ENCODE measurements at regions not wholly inside any gene's neighbourhood (a gene's known extent, or its start where the extent isn't known, plus 50 kb on each side); places are given as distances from the start of the nearest gene placed in this dataset.
"Not testable (repeated sequence)": the region's sequence is repeated elsewhere in the genome, so short reads cannot be mapped to it uniquely, and the experiment has no call there.

DNA sequence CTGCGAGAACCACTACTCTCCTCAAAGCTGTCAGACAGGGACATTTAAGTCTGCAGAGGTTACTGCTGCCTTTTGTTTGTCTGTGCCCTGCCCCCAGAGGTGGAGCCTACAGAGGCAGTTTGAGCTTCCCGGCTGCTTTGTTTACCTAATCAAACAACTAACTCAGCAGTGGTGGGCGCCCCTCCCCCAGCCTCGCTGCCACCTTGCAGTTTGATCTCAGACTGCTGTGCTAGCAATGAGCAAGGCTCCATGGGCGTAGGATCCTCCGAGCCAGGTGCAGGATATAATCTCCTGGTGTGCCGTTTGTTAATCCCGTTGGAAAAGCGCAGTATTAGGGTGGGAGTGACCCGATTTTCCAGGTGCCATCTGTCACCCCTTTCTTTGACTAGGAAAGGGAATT, 147.7 kb upstream of the MRPS22 start:
- not testable (repeated sequence) for H3K79me1 ChIP-seq (ENCODE audit: insufficient read depth, low read depth, low read length, poor library complexity, severe bottlenecking); H3K4me3 Mint-ChIP-seq; H3K79me2 ChIP-seq (ENCODE audit: insufficient read depth, low read length); H2BK5ac ChIP-seq (ENCODE audit: insufficient read length, low read length); H2BK12ac ChIP-seq (ENCODE audit: insufficient read length, low read depth, low read length); H3K4ac ChIP-seq (ENCODE audit: low read depth, low read length); H4K91ac ChIP-seq (ENCODE audit: insufficient read length, low read depth, low read length); H3K18ac ChIP-seq (ENCODE audit: insufficient read length, low read depth, low read length); H3T11ph ChIP-seq (ENCODE audit: low read length); H2BK15ac ChIP-seq (ENCODE audit: low read depth, low read length); H3K9ac ChIP-seq (ENCODE audit: extremely low read depth, insufficient read length, low read length); H3K23ac ChIP-seq (ENCODE audit: insufficient read length, low read depth, low read length); H3K4me1 ChIP-seq (ENCODE audit: insufficient read depth, low read length); H2BK20ac ChIP-seq (ENCODE audit: low read depth, low read length, poor library complexity, severe bottlenecking); H4K20me1 ChIP-seq (ENCODE audit: control insufficient read depth, insufficient read depth, insufficient read length); H4K5ac ChIP-seq (ENCODE audit: insufficient read length, low read depth, low read length); H2BK120ac ChIP-seq (ENCODE audit: low read depth, low read length, poor library complexity, severe bottlenecking); H3K27me3 ChIP-seq (ENCODE audit: insufficient read depth, low read length); H3K4me2 ChIP-seq (ENCODE audit: insufficient read depth, insufficient read length, low read length); H2AFZ ChIP-seq (ENCODE audit: low read length); H3K14ac ChIP-seq (ENCODE audit: insufficient read depth, low read length); H4K8ac ChIP-seq (replicated peaks; ENCODE audit: insufficient read length, low read depth, low read length); H3K27ac Mint-ChIP-seq; DNase-seq; H3K27ac ChIP-seq (ENCODE audit: insufficient read length, low read depth, low read length); H3K4me1 Mint-ChIP-seq; H3K23me2 ChIP-seq (ENCODE audit: insufficient read length, low read depth, low read length, poor library complexity, severe bottlenecking); H3K56ac ChIP-seq (ENCODE audit: insufficient read length, low read depth, low read length); H2AK5ac ChIP-seq (ENCODE audit: insufficient read length, low read length)
- peaks cover 5 to 12% (median 11%) of the 10 kb centered on the region in 3 experiments for H3K36me3 Mint-ChIP-seq (ENCODE audit: insufficient read depth in 1 of 3, low read depth in 3 of 3)
- H3K9me3 Mint-ChIP-seq, result peaks cover 39 to 48% of the 10 kb centered on the region in 2 experiments
- H3K27me3 Mint-ChIP-seq (ENCODE audit: low read depth), result peaks cover 21% of the 10 kb centered on the region
- H3K9me3 ChIP-seq (ENCODE audit: control insufficient read depth, low read depth, low read length), result peaks cover 14% of the 10 kb centered on the region
- WGBS (ENCODE audit: extremely low coverage, insufficient read length, low lambda C conversion rate), result no CpG with 5 or more reads among the region's 10 CpGs
